HG03521 (cell line): ENCODE measurements at regions not wholly inside any gene's neighbourhood (a gene's known extent, or its start where the extent isn't known, plus 50 kb on each side); places are given as distances from the start of the nearest gene placed in this dataset.

Experiments used
- ATAC-seq: cut with Tn5 transposase; IDR thresholded peaks from one replicate; pipeline ENCODE4 v1.9.1; 2021; ENCODE audit warnings: mild to moderate bottlenecking, moderate library complexity; ENCODE audit not compliant: unreplicated experiment

- no peak for ATAC-seq
Observed at GRCh38 chr4:128341634-128342033, 54.0 kb upstream of the PGRMC2 start.

GRCh38 chr4:128338634-128339355, 51.2 kb upstream of the PGRMC2 start:
- no peak for ATAC-seq

DNA sequence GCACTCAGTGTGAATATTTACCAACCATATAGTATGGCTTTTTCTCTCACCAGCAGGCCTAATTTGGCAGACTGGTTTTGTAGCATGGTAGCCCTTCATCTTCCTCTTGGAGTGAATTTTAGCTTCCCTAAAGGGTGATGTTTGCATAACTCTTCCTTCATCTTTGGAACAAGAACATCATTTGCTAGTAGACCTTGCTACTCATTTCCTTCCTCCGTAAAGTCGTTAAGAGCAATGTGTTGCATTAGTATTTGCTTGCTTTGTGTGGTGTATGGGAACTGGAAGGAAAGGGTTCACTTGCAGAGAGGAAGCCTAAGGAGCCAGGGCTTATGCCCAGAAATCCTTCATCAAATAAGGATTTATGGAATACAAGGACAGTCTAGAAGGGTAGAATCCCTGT, 50.2 kb upstream of the PGRMC2 start:
- ATAC-seq: no peak
